Progenitor cell of endocrine pancreas (in vitro differentiated cells): ENCODE measurements at regions not wholly inside any gene's neighbourhood (a gene's known extent, or its start where the extent isn't known, plus 50 kb on each side); places are given as distances from the start of the nearest gene placed in this dataset.

Source experiments
- DNase-seq: peaks from one replicate; pipeline ENCODE4 v3.0.0; 2021; ENCODE audit warnings: low spot score; ENCODE audit not compliant: unreplicated experiment
- H3K27ac Mint-ChIP-seq: 2 replicates; pipeline ENCODE4 v1.8.0; 2021; ENCODE audit warnings: mild to moderate bottlenecking, moderate library complexity, mixed read lengths
- H3K27me3 Mint-ChIP-seq: 2 replicates; pipeline ENCODE4 v1.8.0; 2021; ENCODE audit warnings: mixed read lengths
- H3K36me3 Mint-ChIP-seq: 2 replicates; pipeline ENCODE4 v1.8.0; 2022; ENCODE audit warnings: mixed read lengths; ENCODE audit not compliant: insufficient read depth
- H3K4me1 Mint-ChIP-seq: 2 replicates; pipeline ENCODE4 v1.8.0; 2021; ENCODE audit warnings: low read depth, mixed read lengths
- H3K4me3 Mint-ChIP-seq: 2 replicates; pipeline ENCODE4 v1.8.0; 2021; ENCODE audit warnings: low read depth, mild to moderate bottlenecking, moderate library complexity, mixed read lengths
- H3K9me3 Mint-ChIP-seq: 2 replicates; pipeline ENCODE4 v1.8.0; 2021; ENCODE audit warnings: low read depth, mixed read lengths
- CTCF ChIP-seq: fragments of 200-600 bp; sonication (generic); IDR thresholded peaks from one replicate; pipeline ENCODE4 v1.5.0; 2021; ENCODE audit warnings: antibody characterized with exemption, mild to moderate bottlenecking; ENCODE audit not compliant: unreplicated experiment

GRCh38 chr10:6962576-6962975, 382.5 kb upstream of the PRKCQ start:
- no peaks in the 10 kb centered on the region for H3K36me3 Mint-ChIP-seq
- H3K4me1 Mint-ChIP-seq = no peaks in the 10 kb centered on the region
- H3K27me3 Mint-ChIP-seq = peaks cover 9% of the 10 kb centered on the region
- DNase-seq = no peak
- H3K9me3 Mint-ChIP-seq = peaks cover 3% of the 10 kb centered on the region
- no peak overlapping the region for H3K4me3 Mint-ChIP-seq
- H3K27ac Mint-ChIP-seq = no peak overlapping the region
- TF ChIP-seq CTCF = no peak

GRCh38 chr10:6958711-6959110, 378.6 kb upstream of the PRKCQ start:
- Mint-ChIP-seq H3K4me3 (no peak overlapping the region), H3K4me1 (no peaks in the 10 kb centered on the region), H3K9me3 (no peaks in the 10 kb centered on the region), H3K27me3 (peaks cover 9% of the 10 kb centered on the region), H3K27ac (no peak overlapping the region), H3K36me3 (no peaks in the 10 kb centered on the region)
- no peak for TF ChIP-seq CTCF
- no peak for DNase-seq

- TF ChIP-seq CTCF = no peak
- Mint-ChIP-seq H3K9me3 (no peaks in the 10 kb centered on the region), H3K27ac (no peak overlapping the region), H3K36me3 (no peaks in the 10 kb centered on the region), H3K4me3 (no peak overlapping the region), H3K4me1 (no peaks in the 10 kb centered on the region), H3K27me3 (peaks cover 9% of the 10 kb centered on the region)
- no peak for DNase-seq
These were observed 378.2 kb upstream of the PRKCQ start for GRCh38 chr10:6958254-6958653.

- no peaks in the 10 kb centered on the region for H3K4me1 Mint-ChIP-seq
- no peak overlapping the region for H3K27ac Mint-ChIP-seq
- no peak for TF ChIP-seq CTCF
- no peak for DNase-seq
- no peak overlapping the region for H3K4me3 Mint-ChIP-seq
- peaks cover 9% of the 10 kb centered on the region for H3K27me3 Mint-ChIP-seq
- H3K9me3 Mint-ChIP-seq = no peaks in the 10 kb centered on the region
- no peaks in the 10 kb centered on the region for H3K36me3 Mint-ChIP-seq
These were observed 377.8 kb upstream of the PRKCQ start for GRCh38 chr10:6957851-6958250.

GRCh38 chr10:6956562-6956961, 376.5 kb upstream of the PRKCQ start:
- Mint-ChIP-seq H3K27me3 (peaks cover 7% of the 10 kb centered on the region), H3K9me3 (no peaks in the 10 kb centered on the region), H3K36me3 (no peaks in the 10 kb centered on the region), H3K4me3 (no peak overlapping the region), H3K27ac (no peak overlapping the region), H3K4me1 (peaks cover 1% of the 10 kb centered on the region)
- TF ChIP-seq CTCF = no peak
- DNase-seq = no peak
